ENCODE measurements at regions not wholly inside any gene's neighbourhood (a gene's known extent, or its start where the extent isn't known, plus 50 kb on each side); places are given as distances from the start of the nearest gene placed in this dataset.
A peak's percentile ranks its signal among the peaks of the same experiment; 100 is the strongest.

GRCh38 chr18:45521777-45522176 is 93.5 kb upstream of the SLC14A2 start:
- Mint-ChIP-seq H3K4me1 (ENCODE audit: unreplicated experiment) (peaks cover 78% of the 10 kb centered on the region), H3K27me3 (ENCODE audit: unreplicated experiment) (peaks cover 8% of the 10 kb centered on the region), H3K27ac (ENCODE audit: unreplicated experiment) (peak overlapping the region; percentile 53), H3K9me3 (ENCODE audit: unreplicated experiment) (no peaks in the 10 kb centered on the region), H3K4me3 (ENCODE audit: unreplicated experiment) (no peak overlapping the region), H3K36me3 (ENCODE audit: unreplicated experiment) (no peaks in the 10 kb centered on the region)
- no peak for DNase-seq (ENCODE audit: extremely low spot score, unreplicated experiment)
- no peak for TF ChIP-seq CTCF (IDR thresholded peaks at IDR 0.05)

GRCh38 chr18:45522371-45522770 is 92.9 kb upstream of the SLC14A2 start:
- no peak for DNase-seq (ENCODE audit: extremely low spot score, unreplicated experiment)
- no peaks in the 10 kb centered on the region for H3K9me3 Mint-ChIP-seq (ENCODE audit: unreplicated experiment)
- H3K27ac Mint-ChIP-seq (ENCODE audit: unreplicated experiment): peak overlapping the region; percentile 53
- no peak for TF ChIP-seq CTCF (IDR thresholded peaks at IDR 0.05)
- H3K4me1 Mint-ChIP-seq (ENCODE audit: unreplicated experiment): peaks cover 72% of the 10 kb centered on the region
- H3K4me3 Mint-ChIP-seq (ENCODE audit: unreplicated experiment): no peak overlapping the region
- H3K36me3 Mint-ChIP-seq (ENCODE audit: unreplicated experiment): no peaks in the 10 kb centered on the region
- H3K27me3 Mint-ChIP-seq (ENCODE audit: unreplicated experiment): peaks cover 11% of the 10 kb centered on the region

GRCh38 chr18:45525301-45525700 is 90.0 kb upstream of the SLC14A2 start:
- peaks cover 11% of the 10 kb centered on the region for H3K27me3 Mint-ChIP-seq (ENCODE audit: unreplicated experiment)
- DNase-seq (ENCODE audit: extremely low spot score, unreplicated experiment): no peak
- H3K9me3 Mint-ChIP-seq (ENCODE audit: unreplicated experiment): no peaks in the 10 kb centered on the region
- peaks cover 43% of the 10 kb centered on the region for H3K4me1 Mint-ChIP-seq (ENCODE audit: unreplicated experiment)
- no peak for TF ChIP-seq CTCF (IDR thresholded peaks at IDR 0.05)
- no peak overlapping the region for H3K27ac Mint-ChIP-seq (ENCODE audit: unreplicated experiment)
- H3K4me3 Mint-ChIP-seq (ENCODE audit: unreplicated experiment): no peak overlapping the region
- no peaks in the 10 kb centered on the region for H3K36me3 Mint-ChIP-seq (ENCODE audit: unreplicated experiment)

GRCh38 chr18:45526114-45526841 is 89.0 kb upstream of the SLC14A2 start:
- DNase-seq (ENCODE audit: extremely low spot score, unreplicated experiment): no peak
- Mint-ChIP-seq H3K27me3 (ENCODE audit: unreplicated experiment) (peaks cover 11% of the 10 kb centered on the region), H3K27ac (ENCODE audit: unreplicated experiment) (no peak overlapping the region), H3K36me3 (ENCODE audit: unreplicated experiment) (no peaks in the 10 kb centered on the region), H3K4me3 (ENCODE audit: unreplicated experiment) (no peak overlapping the region), H3K4me1 (ENCODE audit: unreplicated experiment) (peaks cover 33% of the 10 kb centered on the region), H3K9me3 (ENCODE audit: unreplicated experiment) (no peaks in the 10 kb centered on the region)
- TF ChIP-seq CTCF (IDR thresholded peaks at IDR 0.05): peak; percentile 67

- H3K4me1 Mint-ChIP-seq (ENCODE audit: unreplicated experiment): peaks cover 17% of the 10 kb centered on the region
These were observed 87.4 kb upstream of the SLC14A2 start for GRCh38 chr18:45527891-45528290.

More at GRCh38 chr18:45527891-45528290, 87.4 kb upstream of the SLC14A2 start:
- Mint-ChIP-seq H3K27ac (ENCODE audit: unreplicated experiment) (no peak overlapping the region), H3K36me3 (ENCODE audit: unreplicated experiment) (peaks cover 2% of the 10 kb centered on the region), H3K27me3 (ENCODE audit: unreplicated experiment) (peaks cover 14% of the 10 kb centered on the region), H3K9me3 (ENCODE audit: unreplicated experiment) (no peaks in the 10 kb centered on the region), H3K4me3 (ENCODE audit: unreplicated experiment) (no peak overlapping the region)
- no peak for DNase-seq (ENCODE audit: extremely low spot score, unreplicated experiment)
- no peak for TF ChIP-seq CTCF (IDR thresholded peaks at IDR 0.05)

Data from osteocyte (in vitro differentiated cells).